Ectodermal cell (in vitro differentiated cells): ENCODE measurements at regions not wholly inside any gene's neighbourhood (a gene's known extent, or its start where the extent isn't known, plus 50 kb on each side); places are given as distances from the start of the nearest gene placed in this dataset.

Experiments used
- H3K27ac ChIP-seq: 2 replicates; pipeline ENCODE4 v1.7.0; 2013; ENCODE audit warnings: mild to moderate bottlenecking, low read depth, low read length; ENCODE audit not compliant: insufficient read depth, poor library complexity, severe bottlenecking
- H3K27me3 ChIP-seq: 2 replicates; pipeline ENCODE4 v1.7.0; 2013; ENCODE audit warnings: mild to moderate bottlenecking, low read length; ENCODE audit not compliant: insufficient read depth, control insufficient read depth, poor library complexity, severe bottlenecking
- H3K36me3 ChIP-seq: one replicate; pipeline ENCODE4 v1.7.0; 2013; ENCODE audit warnings: low read length; ENCODE audit not compliant: control insufficient read depth, insufficient read depth
- H3K4me1 ChIP-seq: one replicate; pipeline ENCODE4 v1.7.0; 2013; ENCODE audit warnings: low read length; ENCODE audit not compliant: control insufficient read depth, insufficient read depth
- H3K4me3 ChIP-seq: 2 replicates; pipeline ENCODE4 v1.7.0; 2013; ENCODE audit warnings: low read depth, low read length, control low read depth; ENCODE audit not compliant: insufficient read depth
- H3K9me3 ChIP-seq: 2 replicates; pipeline ENCODE4 v1.7.0; 2013; ENCODE audit warnings: mild to moderate bottlenecking, low read length, moderate library complexity; ENCODE audit not compliant: control insufficient read depth
- WGBS, 2 experiments: methylation state at CpG; one replicate each; pipeline ENCODE4 v1.1.7; 2013; ENCODE audit warnings: missing lambda C conversion rate in 2 of 2; 5-methylcytosine and 5-hydroxymethylcytosine counted together

- Histone ChIP-seq H3K36me3 (no peaks in the 10 kb centered on the region), H3K27me3 (no peaks in the 10 kb centered on the region), H3K4me3 (no peak overlapping the region), H3K9me3 (no peaks in the 10 kb centered on the region), H3K27ac (no peak overlapping the region), H3K4me1 (no peaks in the 10 kb centered on the region)
- WGBS, 2 experiments, result 91 to 100% methylated on average over 1 of the region's 1 CpG
These were observed 452.9 kb downstream of the MATN1 start for GRCh38 chr1:30270461-30270860.

GRCh38 chr1:30268923-30269666, 454.3 kb downstream of the MATN1 start:
- H3K4me1 ChIP-seq, result no peaks in the 10 kb centered on the region
- no peaks in the 10 kb centered on the region for H3K27me3 ChIP-seq
- 92 to 98% methylated on average over 4 of the region's 4 CpGs for WGBS, 2 experiments
- no peaks in the 10 kb centered on the region for H3K36me3 ChIP-seq
- no peak overlapping the region for H3K4me3 ChIP-seq
- H3K9me3 ChIP-seq, result no peaks in the 10 kb centered on the region
- no peak overlapping the region for H3K27ac ChIP-seq

GRCh38 chr1:30267856-30268255, 455.5 kb downstream of the MATN1 start:
- Histone ChIP-seq H3K4me1 (no peaks in the 10 kb centered on the region), H3K9me3 (no peaks in the 10 kb centered on the region), H3K4me3 (no peak overlapping the region), H3K36me3 (no peaks in the 10 kb centered on the region), H3K27ac (no peak overlapping the region), H3K27me3 (no peaks in the 10 kb centered on the region)
- WGBS, 2 experiments, result 91 to 96% methylated on average over 6 of the region's 6 CpGs

- Histone ChIP-seq H3K36me3 (no peaks in the 10 kb centered on the region), H3K9me3 (no peaks in the 10 kb centered on the region), H3K27ac (no peak overlapping the region), H3K4me3 (no peak overlapping the region), H3K4me1 (no peaks in the 10 kb centered on the region), H3K27me3 (no peaks in the 10 kb centered on the region)
- WGBS, 2 experiments, result 86 to 90% methylated on average over 4 of the region's 4 CpGs
These were observed 456.3 kb downstream of the MATN1 start for GRCh38 chr1:30267046-30267445.

GRCh38 chr1:30265127-30266070, 458.0 kb downstream of the MATN1 start:
- 89 to 91% methylated on average over 15 of the region's 15 CpGs for WGBS, 2 experiments
- no peak overlapping the region for H3K4me3 ChIP-seq
- H3K27ac ChIP-seq, result no peak overlapping the region
- no peaks in the 10 kb centered on the region for H3K4me1 ChIP-seq
- H3K27me3 ChIP-seq, result no peaks in the 10 kb centered on the region
- no peaks in the 10 kb centered on the region for H3K9me3 ChIP-seq
- H3K36me3 ChIP-seq, result no peaks in the 10 kb centered on the region

- H3K4me3 ChIP-seq, result no peak overlapping the region
- no peaks in the 10 kb centered on the region for H3K36me3 ChIP-seq
- H3K4me1 ChIP-seq, result no peaks in the 10 kb centered on the region
- H3K27me3 ChIP-seq, result no peaks in the 10 kb centered on the region
- WGBS, 2 experiments, result 89 to 93% methylated on average over 3 to 4 of the region's 4 CpGs
- no peaks in the 10 kb centered on the region for H3K9me3 ChIP-seq
- H3K27ac ChIP-seq, result no peak overlapping the region
These were observed 458.7 kb downstream of the MATN1 start for GRCh38 chr1:30264672-30265025.

- Histone ChIP-seq H3K4me1 (no peaks in the 10 kb centered on the region), H3K9me3 (no peaks in the 10 kb centered on the region), H3K36me3 (no peaks in the 10 kb centered on the region), H3K27ac (no peak overlapping the region), H3K4me3 (no peak overlapping the region), H3K27me3 (no peaks in the 10 kb centered on the region)
- WGBS, 2 experiments, result 89 to 90% methylated on average over 9 of the region's 9 CpGs
These were observed 459.3 kb downstream of the MATN1 start for GRCh38 chr1:30263888-30264671.

- Histone ChIP-seq H3K27ac (no peak overlapping the region), H3K4me1 (peaks cover 4% of the 10 kb centered on the region), H3K4me3 (no peak overlapping the region), H3K9me3 (no peaks in the 10 kb centered on the region), H3K36me3 (no peaks in the 10 kb centered on the region), H3K27me3 (no peaks in the 10 kb centered on the region)
- 95 to 96% methylated on average over 4 of the region's 4 CpGs for WGBS, 2 experiments
These were observed 460.0 kb downstream of the MATN1 start for GRCh38 chr1:30263405-30263804.

- Histone ChIP-seq H3K9me3 (no peaks in the 10 kb centered on the region), H3K36me3 (no peaks in the 10 kb centered on the region), H3K27ac (no peak overlapping the region), H3K4me3 (no peak overlapping the region), H3K4me1 (peaks cover 4% of the 10 kb centered on the region), H3K27me3 (no peaks in the 10 kb centered on the region)
- WGBS, 2 experiments, result 90 to 92% methylated on average over 5 of the region's 5 CpGs
These were observed 461.2 kb downstream of the MATN1 start for GRCh38 chr1:30262158-30262557.

GRCh38 chr1:30260318-30260717, 463.1 kb downstream of the MATN1 start:
- Histone ChIP-seq H3K27ac (no peak overlapping the region), H3K36me3 (no peaks in the 10 kb centered on the region)

More at GRCh38 chr1:30260318-30260717, 463.1 kb downstream of the MATN1 start:
- 91 to 94% methylated on average over 3 of the region's 3 CpGs for WGBS, 2 experiments
- H3K4me3 ChIP-seq, result no peak overlapping the region
- no peaks in the 10 kb centered on the region for H3K27me3 ChIP-seq
- no peaks in the 10 kb centered on the region for H3K9me3 ChIP-seq
- peaks cover 4% of the 10 kb centered on the region for H3K4me1 ChIP-seq
